ENCODE measurements at regions not wholly inside any gene's neighbourhood (a gene's known extent, or its start where the extent isn't known, plus 50 kb on each side); places are given as distances from the start of the nearest gene placed in this dataset.

- ChIA-PET CTCF (interaction anchor here (0.6 kb wide), 1 partner anchor 65 kb away, joined by 4 read pairs; no protein-coding TSS in a partner anchor), SMC1A (ENCODE audit: uncharacterized antibody, unreplicated experiment) (interaction anchor here (1.9 kb wide), 1 partner anchor 54 kb away, joined by 4 read pairs; no protein-coding TSS in a partner anchor), POLR2A (interaction anchor here (1.1 kb wide), 1 partner anchor 12 kb away, joined by 3 read pairs; no protein-coding TSS in a partner anchor), RAD21 (ENCODE audit: unreplicated experiment) (no interaction called here)
- Histone ChIP-seq H3K27me3 (replicated peaks in 1 of 2; ENCODE audit: control insufficient read depth in 2 of 2, insufficient read depth in 2 of 2, low read length in 1 of 2) (no peaks in the 10 kb centered on the region), H3K9me3 (replicated peaks; ENCODE audit: control insufficient read depth, insufficient read depth, low read length) (no peaks in the 10 kb centered on the region), H3K36me3 (ENCODE audit: control insufficient read depth in 2 of 2, insufficient read depth in 2 of 2, low read length in 1 of 2) (no peaks in the 10 kb centered on the region), H3K79me2 (ENCODE audit: control insufficient read depth, insufficient read depth, low read length) (no peaks in the 10 kb centered on the region), H3K4me3 (no peak overlapping the region), H3K27ac (ENCODE audit: control insufficient read depth, insufficient read depth) (no peak overlapping the region), H3K4me1 (ENCODE audit: control insufficient read depth, insufficient read depth, low read length) (no peaks in the 10 kb centered on the region), H4K20me1 (ENCODE audit: control insufficient read depth, insufficient read depth) (no peaks in the 10 kb centered on the region), H3K4me2 (ENCODE audit: control insufficient read depth, insufficient read depth) (no peak overlapping the region), H3K9ac (ENCODE audit: control insufficient read depth, insufficient read depth, low read length) (no peak overlapping the region), H2AFZ (ENCODE audit: control insufficient read depth, low read depth, low read length) (no peak overlapping the region)
- DNase-seq (ENCODE audit: low read depth, low spot score) (no peak), ATAC-seq (no peak), FAIRE-seq (no peak)
- no TSS peak for BruUV-seq (replicated peaks)
- intact Hi-C loops (cut with micrococcal nuclease; ENCODE audit: unreplicated experiment) (no loop called here), in situ Hi-C loops (cut with MboI) (no loop called here)
- WGBS (ENCODE audit: insufficient coverage, insufficient replicate concordance, low lambda C conversion rate, missing lambda C conversion rate): 0% methylated on average over 1 of the region's 1 CpG
- TF ChIP-seq TCF12 (IDR thresholded peaks at IDR 0.05; ENCODE audit: low read depth, low read length): no peak
- no peak for TF ChIP-seq TCF3 (IDR thresholded peaks at IDR 0.05; ENCODE audit: borderline replicate concordance, insufficient read depth, low read depth, low read length)
- TF ChIP-seq POLR2AphosphoS5 (IDR thresholded peaks at IDR 0.05; ENCODE audit: low read length): no peak
- TF ChIP-seq MLLT1 (IDR thresholded peaks at IDR 0.05): no peak
- TF ChIP-seq KDM1A (IDR thresholded peaks at IDR 0.05; ENCODE audit: borderline replicate concordance): no peak
- no peak for TF ChIP-seq IRF3 (IDR thresholded peaks at IDR 0.05)
- no peak for TF ChIP-seq MEF2A (IDR thresholded peaks at IDR 0.05; ENCODE audit: insufficient read depth, low read depth, low read length)
- no peak for TF ChIP-seq LARP7 (IDR thresholded peaks at IDR 0.05)
- no peak for TF ChIP-seq ATF2 (IDR thresholded peaks at IDR 0.05; ENCODE audit: low read length)
- no peak for TF ChIP-seq MTA3 (IDR thresholded peaks at IDR 0.05; ENCODE audit: borderline replicate concordance, low read length)
- TF ChIP-seq FOXM1 (IDR thresholded peaks at IDR 0.05; ENCODE audit: low read depth, low read length): no peak
- TF ChIP-seq RUNX3 (IDR thresholded peaks at IDR 0.05; ENCODE audit: low read length): no peak
Measured at GRCh38 chr6:16063580-16063979, 65.3 kb upstream of the MYLIP start.

Data from GM12878 (cell line).